GM18508 (cell line): ENCODE measurements at regions not wholly inside any gene's neighbourhood (a gene's known extent, or its start where the extent isn't known, plus 50 kb on each side); places are given as distances from the start of the nearest gene placed in this dataset.
"Not testable (repeated sequence)": the region's sequence is repeated elsewhere in the genome, so short reads cannot be mapped to it uniquely, and the experiment has no call there.

Source experiments
- ATAC-seq: cut with Tn5 transposase; IDR thresholded peaks from one replicate; pipeline ENCODE4 v1.9.1; 2021; ENCODE audit warnings: moderate number of reproducible peaks; ENCODE audit not compliant: insufficient read depth, unreplicated experiment

DNA sequence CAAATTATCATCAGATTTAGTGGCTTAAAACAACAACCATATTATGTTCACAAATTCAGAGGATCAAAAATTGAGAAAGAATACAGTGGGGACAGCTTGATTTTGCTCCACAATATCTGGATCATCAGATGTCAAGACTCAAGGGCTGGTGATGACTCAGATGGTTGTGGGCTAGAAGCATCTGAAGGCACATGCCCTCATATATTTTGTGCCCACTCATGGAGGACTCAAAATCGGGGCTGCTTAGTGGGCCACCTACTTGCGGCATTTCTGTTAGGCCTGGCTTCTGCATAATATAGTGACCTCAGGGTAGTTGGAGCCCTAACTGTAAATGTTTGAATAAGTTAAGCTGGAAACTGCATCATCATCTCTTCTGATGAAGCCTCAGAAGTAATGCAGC, 584.5 kb downstream of the SLC16A7 start:
- no peak for ATAC-seq

DNA sequence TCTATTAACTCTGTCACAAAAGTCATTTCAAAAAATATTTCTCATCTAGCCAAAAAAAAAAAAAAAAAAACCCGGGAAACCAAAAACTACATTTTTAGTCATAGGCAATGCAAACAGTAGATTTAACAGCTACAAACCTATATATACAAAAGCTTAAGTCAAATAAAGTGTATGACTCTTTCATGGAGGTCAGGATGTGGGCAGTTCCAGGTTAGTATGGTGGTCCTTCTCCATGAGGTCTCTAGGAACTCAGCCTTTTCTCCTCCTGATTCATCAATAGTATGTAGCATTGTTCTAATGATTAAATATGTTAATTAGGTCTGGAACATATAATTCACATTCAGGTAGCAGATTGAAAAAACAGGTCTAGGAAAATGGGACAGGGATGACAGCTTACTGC, 586.5 kb downstream of the SLC16A7 start:
- ATAC-seq, result no peak

DNA sequence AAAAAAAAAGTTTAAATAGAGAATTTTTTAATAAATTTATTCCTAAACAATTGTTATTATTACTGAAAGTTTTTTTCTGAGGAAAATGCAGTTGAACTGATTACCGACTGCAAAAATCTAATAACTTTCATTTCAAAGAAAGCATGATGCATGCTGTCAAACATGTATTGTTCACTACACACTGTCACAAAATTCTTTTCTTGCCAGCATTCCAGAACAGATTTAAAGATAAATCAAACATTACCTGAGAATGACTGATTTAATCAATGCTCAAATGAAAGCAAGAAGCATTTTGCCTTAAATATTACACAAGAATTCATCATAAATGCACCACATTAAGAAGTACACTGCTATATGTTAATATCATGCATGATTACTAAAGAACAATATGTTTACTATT, 588.3 kb downstream of the SLC16A7 start:
- ATAC-seq, result no peak

- no peak for ATAC-seq
These were observed 589.2 kb downstream of the SLC16A7 start for GRCh38 chr12:60185060-60185459.

DNA sequence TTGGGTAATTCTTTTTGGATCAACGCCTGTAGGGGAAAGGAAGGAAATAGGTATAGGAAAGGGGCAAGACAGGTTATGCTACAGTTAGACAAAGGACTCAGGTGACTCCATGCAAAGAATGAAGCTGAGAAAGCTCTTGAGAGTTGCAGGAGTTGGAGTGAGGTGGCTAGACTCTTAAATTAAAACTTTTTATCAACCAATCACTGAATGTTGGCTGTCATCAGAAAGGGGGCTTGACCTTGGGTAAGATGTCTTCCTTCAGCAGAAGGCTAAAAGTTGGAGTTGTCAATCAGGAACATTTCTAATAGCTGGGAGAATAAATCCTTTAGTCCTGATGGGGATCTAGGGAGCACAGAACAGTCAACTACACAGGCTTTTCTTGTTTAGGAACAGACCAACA, 595.4 kb downstream of the SLC16A7 start:
- no peak for ATAC-seq

DNA sequence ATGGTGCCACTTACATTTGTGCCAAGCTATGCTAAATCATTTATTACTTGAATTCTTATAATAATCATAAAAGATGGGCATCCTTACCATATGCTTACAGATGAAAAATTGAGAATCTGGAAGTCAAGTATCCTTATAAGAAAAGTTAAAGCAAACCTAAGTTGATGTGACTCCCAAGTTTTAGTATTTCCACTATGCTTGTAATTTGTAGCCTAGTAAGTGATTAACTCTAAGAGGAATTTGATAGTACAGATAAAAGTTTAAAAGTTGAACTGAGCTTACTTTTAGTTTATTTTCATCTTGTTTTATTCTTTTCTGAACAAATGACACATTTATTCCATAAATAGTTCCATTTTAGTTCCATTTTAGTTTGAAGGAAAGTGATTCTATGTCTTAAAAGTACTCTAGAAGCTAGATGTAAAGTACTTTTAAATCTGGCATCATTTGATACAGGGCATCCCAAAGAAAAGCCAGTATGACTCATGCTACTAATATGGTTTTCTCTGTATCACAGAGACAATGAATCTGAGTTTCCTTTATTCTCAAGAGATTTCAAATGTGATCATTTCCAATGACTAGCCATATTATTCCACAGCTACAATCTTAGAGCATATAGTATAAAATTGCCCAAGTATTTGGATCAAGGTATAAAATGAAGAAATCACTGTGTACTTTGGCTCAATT, 596.0 kb downstream of the SLC16A7 start:
- no peak for ATAC-seq

GRCh38 chr12:60194678-60195077, 598.8 kb downstream of the SLC16A7 start:
- ATAC-seq, result no peak

DNA sequence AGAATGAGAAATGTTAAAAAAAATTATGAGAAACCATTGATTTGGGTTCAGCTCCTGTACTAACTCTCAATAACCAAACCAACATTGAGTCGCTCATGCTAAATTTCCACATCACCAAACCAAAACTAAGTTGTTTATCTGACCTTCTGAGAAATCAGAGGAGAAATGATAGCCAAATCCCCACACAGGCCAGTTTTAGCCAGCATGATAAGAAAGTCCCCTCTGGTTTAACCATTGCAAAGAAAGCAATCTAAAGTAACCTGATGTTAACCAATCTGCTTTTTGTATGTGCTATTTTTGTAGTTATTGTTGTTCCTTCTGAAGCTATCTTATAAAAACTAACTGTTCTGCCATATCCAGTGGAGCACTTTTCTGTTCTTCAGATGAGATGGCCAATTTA, 599.7 kb downstream of the SLC16A7 start:
- no peak for ATAC-seq

DNA sequence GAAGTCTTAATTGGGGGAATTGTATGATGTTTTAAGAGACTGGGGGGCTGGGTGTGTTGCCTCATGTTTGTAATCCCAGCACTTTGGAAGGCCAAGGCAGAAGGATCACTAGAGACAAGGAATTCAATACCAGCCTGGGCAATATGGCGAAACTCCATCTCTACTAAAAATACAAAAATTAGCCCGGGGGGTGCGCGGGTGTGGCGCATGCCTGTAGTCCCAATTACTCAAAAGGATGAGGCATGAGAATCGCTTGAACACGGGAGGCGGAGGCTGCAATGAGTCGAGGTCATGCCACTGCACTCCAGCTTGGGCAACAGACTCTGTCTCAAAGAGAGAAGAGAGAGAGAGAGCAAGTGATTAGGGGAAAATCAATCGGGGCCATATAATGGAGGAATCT, 600.5 kb downstream of the SLC16A7 start:
- ATAC-seq, result no peak

DNA sequence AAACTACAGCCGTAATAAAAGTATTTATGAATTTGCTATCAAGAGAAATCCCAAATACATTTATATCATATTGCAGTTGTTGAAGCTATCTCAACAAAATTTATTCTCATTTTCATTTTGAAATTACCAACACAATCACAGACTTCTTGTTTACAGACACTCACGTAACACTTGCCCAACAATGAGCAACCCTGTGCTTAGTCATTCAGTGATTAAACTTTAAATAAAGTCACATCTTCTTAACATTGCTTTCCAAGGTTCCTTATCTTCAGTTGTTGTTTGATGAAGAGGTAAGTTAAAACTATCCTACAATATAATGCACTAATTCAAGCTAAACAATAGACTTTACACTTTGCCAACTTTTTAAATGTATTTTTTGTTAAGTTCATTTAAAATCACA, 601.8 kb downstream of the SLC16A7 start:
- no peak for ATAC-seq

GRCh38 chr12:60201891-60202290, 606.1 kb downstream of the SLC16A7 start:
- ATAC-seq, result no peak

- no peak for ATAC-seq
These were observed 609.7 kb downstream of the SLC16A7 start for GRCh38 chr12:60205500-60205899.

DNA sequence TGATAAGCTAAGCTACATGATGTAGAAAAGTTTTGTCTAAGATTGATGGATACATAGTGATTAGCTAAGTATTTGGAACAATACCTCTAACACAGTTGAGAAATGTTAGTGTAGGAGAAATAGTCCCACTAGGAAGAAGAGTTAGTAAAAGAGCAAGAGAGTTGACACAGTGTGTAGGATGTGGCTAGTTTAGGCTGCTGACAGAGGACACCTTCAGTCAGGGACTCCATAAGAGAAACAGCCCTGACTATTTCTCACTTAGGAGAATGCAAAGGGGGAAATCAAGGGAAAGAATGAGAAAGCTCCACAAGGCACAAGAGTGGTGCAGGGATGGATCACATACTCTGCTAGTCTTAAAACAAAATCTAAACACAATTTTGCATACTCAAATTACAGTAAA, 613.7 kb downstream of the SLC16A7 start:
- no peak for ATAC-seq

DNA sequence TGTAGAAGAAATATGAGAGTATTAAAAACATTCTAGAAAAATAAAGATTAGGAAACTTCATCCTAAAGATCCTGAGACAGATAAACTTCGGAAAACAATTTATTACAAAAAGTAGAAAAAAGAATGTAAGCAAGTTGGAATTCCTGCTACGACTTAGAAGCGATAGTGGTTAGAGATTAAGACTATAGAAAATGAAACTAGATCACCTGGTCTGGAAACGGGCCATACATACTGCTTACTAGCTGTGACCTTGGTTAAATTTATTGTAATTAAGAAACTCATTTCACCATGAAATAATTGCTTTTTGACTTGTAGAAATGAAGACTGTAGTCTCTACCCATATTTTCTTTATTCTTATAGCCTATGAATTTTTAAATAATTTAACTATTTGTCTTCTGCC, 614.1 kb downstream of the SLC16A7 start:
- no peak for ATAC-seq

GRCh38 chr12:60210756-60211155, 614.9 kb downstream of the SLC16A7 start:
- no peak for ATAC-seq

GRCh38 chr12:60211244-60211643, 615.4 kb downstream of the SLC16A7 start:
- ATAC-seq, result no peak

DNA sequence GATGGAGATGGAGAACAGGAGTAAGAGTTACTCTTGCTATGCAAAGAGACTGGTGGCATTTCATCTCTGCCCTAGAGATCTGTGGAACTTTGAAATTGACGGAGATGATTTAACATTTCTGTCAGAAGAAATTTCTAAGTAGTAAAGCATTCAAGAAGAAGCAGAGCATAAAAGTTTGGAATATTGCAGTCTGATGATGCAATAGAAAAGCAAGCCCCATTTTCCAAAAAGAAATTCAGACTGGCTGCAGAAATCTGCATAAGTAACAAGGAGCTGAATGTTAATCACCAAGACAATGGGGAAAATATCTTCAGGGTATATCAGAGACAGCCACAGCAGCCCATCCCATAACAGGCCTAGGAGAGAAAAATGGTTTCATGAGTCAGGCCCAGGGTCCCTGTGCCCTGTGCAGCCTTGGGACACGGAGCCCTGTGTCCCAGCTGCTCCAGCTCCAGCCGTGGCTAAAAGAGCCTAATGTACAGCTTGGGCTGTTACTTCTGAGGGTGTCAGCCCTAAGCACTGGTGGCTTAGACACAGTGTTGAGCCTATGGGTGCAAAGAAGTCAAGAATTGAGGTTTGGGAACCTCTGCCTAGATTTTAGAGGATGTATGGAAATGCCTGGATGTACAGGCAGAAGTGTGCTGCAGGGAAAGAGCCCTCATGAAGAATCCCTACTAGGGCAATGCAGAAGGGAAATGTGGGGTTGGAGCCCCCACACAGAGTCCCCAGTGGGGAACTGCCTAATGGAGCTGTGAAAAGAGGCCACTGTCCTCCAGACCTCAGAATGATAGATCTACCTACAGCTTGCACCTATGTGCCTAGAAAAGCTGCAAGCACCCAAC, 616.6 kb downstream of the SLC16A7 start:
- ATAC-seq, result no peak

DNA sequence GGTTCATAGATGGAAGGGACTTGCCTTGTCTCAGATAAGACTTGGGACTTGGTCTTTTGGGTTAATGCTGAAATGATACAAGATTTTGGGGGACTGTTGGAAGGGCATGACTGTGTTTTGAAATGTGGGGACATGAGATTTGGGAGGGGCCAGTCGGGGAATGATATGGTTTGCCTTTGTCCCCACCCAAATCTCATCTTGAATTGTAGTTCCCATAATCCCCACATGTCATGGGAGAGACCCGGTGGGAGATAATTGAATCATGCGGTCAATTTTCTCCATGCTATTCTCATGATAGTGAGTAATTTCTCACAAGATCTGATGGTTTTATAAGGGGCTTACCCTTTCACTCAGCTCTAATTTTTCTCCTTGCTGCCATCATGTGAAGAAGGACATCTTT, 617.4 kb downstream of the SLC16A7 start:
- not testable (repeated sequence) for ATAC-seq

- no peak for ATAC-seq
These were observed 620.4 kb downstream of the SLC16A7 start for GRCh38 chr12:60216226-60216625.

DNA sequence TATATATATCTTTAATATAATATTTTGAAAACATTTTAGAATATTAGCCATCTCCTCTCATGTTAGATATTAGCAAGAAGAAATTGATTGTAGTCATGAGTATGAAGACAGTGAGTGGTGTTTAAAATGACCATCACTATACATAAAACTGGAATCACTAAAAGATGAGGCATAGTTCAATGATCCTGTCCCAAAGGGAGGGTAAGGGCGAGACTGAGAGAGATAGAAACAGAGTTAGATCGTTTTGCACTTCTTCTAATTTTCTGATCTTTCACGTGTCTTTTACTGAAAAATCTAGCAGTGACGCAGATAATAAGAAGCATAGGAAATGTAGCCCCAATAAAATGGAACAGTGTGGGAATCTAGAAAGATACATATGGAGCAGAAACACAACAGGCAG, 627.4 kb downstream of the SLC16A7 start:
- ATAC-seq, result no peak

DNA sequence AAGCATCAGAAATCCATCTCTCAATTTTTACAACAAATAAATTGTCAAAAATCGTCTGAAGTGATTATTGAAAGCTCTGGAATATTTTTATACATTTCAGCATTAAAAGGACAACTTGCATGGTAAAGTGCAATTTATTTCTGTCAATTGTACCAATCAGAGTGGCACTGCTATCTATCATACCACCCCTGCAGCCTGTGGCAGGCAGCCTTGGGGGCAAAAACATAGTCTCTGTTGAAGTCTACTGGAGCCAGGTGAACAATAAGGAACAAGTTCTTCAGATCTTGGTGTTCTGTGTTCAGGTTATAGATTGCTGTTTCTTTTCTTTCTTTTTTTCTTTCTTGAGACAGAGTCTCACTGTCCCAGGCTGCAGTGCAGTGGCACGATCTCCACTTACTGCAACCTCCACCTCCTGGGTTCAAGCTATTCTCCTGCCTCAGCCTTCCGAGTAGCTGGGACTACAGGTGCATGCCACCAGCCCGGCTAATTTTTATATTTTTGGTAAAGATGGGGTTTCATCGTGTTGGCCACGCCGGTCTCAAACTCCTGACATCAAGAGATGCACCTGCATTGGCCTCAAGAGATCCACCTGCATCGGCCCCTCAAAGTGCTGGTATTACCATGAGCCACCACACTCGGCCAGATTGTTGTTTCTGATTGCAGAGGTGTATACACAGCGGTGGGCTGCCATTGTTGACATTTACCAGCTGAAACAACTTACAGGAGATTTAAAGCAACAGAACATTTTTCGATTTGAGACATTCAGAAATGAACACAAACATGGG, 629.6 kb downstream of the SLC16A7 start:
- ATAC-seq, result no peak
